Femur (tissue), 1 donor: ENCODE measurements at regions not wholly inside any gene's neighbourhood (a gene's known extent, or its start where the extent isn't known, plus 50 kb on each side); places are given as distances from the start of the nearest gene placed in this dataset.
"Not testable (repeated sequence)": the region's sequence is repeated elsewhere in the genome, so short reads cannot be mapped to it uniquely, and the experiment has no call there.

Source experiments
- DNase-seq: peaks from one replicate; pipeline ENCODE4 v3.0.0-alpha.2; 2017

DNA sequence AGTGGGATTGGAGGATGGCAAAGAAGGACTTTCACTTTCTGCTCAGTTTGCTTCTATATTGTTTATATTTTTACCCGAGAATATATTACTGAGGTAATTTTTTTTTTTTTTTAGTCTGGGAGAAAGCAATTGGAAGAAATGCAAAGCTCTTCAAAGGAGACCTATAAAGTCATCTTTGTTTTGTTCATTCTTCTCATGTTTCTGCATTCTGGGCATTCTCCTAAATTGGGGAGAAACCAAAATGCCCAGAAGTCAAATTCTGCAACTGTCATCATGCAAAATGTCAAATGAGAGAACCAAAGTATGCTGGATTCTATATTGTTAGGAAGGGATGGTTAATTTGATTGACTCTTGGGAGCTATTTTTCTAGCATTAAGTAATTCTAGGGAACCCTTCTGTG, 168.3 kb upstream of the TSC22D2 start:
- no peak for DNase-seq

DNA sequence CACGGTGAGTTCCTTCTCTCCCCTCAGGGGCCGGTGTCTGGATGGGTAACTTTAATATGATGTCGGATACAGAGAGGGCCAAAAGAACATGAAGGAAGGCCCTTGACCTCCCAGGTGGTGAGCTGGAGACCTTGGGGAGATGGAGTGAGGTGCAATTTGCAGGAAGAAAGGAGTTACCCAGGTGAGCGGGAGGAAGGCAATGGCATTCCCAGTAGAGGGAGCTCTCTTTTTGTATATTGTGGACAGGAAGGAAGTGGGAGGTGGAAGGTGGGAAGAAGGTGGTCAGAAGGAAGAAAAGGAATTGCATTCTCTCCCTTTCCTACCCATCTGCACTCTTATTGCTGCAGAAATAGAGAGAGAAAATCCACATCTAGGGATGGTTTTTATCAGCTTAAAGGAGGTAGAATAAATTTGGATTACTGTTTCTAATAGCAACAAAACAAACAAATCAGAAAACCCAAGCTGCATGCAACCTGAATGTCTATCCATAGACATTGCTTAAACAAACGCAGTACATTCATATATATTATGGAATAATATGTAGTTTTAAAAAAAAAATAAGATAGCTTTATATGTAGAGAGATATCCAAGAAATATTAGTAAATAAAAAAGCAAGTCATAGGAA, 169.0 kb upstream of the TSC22D2 start:
- DNase-seq, result no peak

DNA sequence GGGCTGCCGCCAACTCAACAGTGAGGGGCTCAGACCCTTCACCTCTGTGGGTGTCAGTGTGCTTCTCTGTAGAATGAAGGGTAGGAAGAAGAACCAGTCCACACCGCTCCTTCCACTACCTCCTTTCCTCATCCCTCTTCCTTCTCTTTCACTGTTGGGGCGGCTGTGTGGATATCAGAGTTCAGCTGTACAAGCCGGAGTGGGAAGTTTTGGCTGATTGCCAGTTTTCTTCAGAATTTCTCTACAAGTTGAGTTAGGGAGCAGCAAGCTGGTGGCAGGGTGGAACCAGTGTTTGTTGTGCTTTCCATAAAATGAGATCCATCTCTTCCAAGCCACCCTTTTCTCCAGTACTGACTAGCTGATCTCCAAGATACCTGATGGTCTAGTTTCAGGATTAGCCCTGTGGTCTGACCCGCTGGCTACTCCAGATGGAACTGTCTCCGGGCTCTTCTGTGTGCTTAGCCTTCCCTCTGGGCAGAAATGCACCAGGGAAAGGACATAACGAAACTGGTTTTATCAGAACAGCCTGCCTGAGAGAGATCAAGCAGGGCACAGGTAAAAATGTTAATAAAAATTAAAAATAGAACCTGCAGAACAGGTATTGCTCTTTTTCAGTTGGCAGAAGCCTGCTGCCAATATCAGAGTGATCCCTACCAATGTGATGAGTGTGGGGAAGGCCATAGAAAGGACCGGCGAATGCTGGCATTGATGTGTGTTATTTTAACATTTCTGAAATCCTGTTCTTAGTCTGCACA, 169.9 kb upstream of the TSC22D2 start:
- no peak for DNase-seq

DNA sequence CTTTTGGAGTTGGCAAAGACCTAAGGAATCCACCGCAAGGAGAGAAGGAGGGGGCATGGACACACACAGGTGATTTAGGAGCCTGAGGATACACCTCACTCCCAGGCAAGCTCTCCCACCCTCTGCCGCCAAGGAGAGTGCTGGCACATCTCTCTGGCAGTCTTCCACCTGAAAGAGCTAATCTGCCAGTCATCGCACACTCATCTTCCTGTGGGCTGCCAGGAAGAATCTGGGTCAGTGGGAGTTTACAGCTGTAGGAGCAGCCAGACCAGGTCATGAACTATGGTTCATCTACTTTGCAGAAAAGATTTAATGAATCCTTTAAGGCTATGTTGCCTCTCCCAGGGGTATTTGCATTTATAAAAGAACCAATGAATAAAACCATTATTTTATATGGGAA, 170.6 kb upstream of the TSC22D2 start:
- DNase-seq, result no peak

DNA sequence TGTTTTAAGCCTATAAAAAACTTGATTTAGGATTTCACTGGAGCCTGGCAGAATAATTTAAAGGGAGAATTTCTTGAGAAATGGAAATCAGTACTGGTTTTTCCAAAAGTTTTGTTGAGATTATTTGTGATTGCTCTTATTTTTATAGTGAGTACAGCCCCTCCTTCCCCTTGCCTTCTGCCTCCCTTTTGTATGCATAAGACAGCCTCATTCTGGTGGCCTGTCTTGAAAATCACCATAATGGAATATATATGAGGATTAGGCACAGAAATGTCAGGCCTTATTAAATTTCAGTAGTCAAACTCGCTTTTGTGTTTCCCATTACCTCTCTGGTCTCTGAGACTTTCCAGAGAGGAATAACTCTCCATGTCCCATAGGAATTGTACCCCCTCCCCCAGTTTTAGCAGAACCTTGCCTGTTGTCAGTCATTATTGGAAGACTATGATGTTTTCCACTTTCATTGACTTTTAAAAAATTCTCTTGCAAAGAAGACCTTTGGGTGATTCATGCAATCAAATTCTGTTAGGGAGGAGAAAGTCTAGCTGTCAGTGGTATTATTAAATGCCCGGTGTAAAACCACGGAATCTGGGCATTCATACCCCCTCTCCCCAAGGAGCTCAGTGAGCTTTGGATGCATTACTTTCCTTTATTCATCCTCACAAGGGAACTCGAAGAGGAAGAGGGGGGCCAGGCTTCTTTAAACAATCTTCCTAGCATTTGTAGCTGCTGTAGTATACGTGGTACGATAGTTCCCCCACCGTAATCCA, 171.6 kb upstream of the TSC22D2 start:
- DNase-seq, result no peak

DNA sequence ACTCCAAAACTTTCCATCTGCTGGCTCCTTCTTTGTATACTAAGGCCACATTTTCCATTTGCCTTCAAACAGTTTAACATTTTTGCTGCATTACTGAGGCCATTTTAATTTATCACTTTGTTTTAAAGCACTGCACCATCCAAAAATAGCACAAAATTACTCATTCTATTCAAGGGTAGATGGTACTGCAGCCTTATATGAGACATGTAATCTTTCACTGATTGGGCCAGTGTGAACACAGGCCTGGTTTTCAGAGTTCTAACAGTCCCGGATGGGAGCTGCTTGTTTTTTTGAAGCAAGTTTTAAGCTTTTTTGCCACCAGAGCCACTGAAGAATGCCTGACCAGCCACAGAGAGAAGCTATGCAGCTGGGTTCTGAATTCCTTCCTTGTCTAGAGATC, 172.3 kb upstream of the TSC22D2 start:
- DNase-seq, result no peak

DNA sequence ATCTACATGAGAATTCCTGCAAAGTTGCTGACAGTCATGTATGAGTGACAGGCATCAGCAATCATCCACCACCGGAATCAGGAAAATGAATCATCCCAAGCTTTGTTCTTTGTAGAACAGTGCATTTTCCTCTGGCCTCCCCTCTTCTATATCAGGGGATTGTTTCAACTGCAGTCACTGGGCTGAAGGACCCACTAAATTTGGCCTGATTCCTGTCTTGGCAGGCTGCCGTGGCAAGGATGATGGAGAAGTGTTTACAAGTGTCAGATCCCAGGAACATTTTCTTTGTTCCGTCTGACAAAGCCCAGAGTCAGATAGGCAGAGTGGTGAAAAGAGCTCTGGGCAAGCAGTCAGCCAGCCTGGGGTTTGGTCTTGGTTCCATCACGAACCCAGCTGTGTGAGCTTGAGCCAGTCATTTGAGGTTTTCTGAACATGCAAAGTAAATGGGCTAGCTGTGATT, 175.1 kb upstream of the TSC22D2 start:
- DNase-seq, result no peak

DNA sequence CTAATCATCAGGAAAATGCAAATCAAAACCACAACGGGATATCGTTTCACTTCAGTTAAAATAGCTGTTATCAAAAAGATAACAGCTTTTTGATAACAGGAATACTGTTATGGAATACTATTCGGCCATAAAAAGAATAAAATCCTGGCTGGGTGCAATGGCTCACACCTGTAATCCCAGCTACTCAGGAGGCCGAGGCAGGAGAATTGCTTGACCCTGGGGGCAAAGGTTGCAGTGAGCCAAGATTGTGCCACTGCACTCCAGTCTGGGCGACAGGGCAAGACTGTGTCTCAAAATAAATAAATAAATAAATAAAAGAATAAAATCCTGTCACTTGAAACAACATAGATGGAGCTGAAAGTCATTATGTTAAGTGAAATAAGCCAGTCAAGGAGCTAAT, 178.1 kb upstream of the TSC22D2 start:
- DNase-seq, result no peak

DNA sequence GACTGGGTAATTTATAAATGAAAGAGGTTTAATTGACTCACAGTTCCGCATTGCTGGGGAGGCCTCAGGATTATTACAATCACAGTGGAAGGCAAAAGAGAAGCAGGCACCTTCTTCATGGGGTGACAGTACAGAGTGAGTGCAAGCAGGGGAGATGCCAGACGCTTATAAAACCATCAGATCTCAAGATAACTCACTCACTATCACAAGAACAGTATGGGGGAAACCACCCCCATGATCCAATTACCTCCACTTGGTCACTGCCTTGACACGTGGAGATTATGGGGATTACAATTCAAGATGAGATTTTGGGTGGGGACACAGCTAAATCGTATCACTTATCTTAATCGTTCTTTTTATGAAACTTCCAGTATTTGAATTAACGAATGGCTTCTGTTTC, 179.5 kb upstream of the TSC22D2 start:
- DNase-seq, result not testable (repeated sequence)

DNA sequence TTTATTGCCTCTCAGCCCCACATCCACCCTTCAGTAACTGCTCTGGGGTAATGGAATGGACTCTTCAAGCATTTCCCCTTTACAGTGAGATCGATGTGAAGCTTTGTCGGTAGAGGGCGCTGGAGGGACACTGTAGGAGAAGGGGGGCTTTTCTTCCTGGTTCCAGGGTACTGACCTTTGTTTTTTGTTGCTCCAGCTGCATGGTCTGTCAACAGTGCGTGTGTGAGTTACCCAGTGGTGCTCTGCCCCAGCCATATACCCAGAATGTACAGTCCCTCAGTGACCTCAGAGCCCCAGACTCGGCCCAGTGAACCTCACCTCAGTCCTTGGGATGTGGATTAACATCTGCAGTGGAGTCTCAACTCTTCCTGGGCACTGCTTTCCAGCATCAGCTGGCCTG, 180.3 kb upstream of the TSC22D2 start:
- DNase-seq, result peak; percentile 75

DNA sequence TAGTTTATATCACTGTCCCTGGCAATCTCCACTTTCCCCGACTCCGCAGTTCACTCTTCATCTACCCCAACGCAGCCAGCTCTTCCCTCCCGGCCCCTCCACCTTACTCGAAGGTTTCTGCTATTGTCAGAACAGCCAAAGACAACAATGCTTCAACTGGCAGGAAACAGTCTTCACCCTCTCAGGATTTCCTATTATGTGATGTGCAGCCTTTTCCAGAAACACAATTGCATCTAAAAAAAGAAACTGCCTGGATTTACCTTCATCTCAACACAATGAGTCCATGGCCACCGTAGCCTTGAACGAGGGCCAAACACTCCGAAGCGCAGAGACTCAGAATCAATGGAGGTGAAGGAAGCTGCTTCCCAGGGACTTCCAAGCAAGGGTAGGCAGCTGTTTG, 182.1 kb upstream of the TSC22D2 start:
- no peak for DNase-seq

DNA sequence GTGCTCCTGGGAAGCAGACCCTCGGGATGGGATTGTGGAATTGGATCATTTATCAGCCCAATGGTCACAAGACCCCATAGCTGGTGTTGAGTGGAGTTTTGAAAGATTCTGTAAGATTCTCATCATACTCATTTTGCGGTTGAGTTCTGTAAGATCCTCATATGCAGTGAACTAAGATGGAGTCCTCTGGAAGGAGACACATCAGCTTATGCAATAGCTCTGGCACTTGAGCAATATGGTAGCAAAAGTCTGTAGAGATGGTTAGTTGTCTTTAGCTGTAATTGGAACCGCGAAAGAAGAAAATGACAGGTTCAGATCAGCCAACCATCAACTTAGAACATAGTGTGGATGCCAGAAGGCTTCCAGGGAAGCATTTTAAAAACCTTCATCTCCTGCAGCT, 184.5 kb upstream of the TSC22D2 start:
- DNase-seq, result no peak

DNA sequence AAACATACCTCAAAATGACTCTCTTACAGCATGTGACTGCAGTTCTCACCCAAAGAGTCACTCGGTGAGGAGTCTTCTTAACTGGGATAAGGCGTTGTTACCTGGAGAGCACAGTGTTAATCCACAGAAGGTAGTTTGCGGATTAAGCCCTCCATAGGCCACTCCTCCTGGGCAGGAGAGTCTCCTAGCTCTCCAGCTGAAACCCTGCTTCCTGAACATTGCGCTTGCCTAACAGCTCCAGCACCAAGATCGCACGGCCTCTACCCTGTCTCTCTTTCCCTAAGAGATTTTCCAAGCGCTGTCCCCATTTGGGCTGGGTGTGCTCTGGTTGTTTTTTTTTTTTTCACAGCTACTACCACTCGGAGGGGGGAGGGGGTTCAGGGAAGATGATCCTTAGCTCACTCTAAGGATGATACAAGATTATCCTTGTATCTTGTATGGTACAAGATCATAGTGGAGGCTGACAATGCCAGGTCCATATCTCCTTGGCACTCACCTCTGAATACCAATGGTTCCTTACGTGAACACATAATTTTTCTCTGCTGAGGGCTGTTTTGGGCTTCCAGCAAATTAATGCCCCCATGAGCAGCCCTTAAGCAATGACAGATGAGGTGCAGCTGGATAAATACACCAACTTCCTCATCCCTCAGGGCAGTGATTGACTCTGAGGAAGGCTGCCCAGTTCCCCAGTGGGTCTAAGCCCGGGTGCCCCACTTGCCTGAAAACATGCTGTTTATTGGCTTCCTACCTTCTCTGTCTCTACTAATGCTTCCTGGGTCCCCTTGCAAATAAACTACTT, 185.2 kb upstream of the TSC22D2 start:
- DNase-seq, result no peak

DNA sequence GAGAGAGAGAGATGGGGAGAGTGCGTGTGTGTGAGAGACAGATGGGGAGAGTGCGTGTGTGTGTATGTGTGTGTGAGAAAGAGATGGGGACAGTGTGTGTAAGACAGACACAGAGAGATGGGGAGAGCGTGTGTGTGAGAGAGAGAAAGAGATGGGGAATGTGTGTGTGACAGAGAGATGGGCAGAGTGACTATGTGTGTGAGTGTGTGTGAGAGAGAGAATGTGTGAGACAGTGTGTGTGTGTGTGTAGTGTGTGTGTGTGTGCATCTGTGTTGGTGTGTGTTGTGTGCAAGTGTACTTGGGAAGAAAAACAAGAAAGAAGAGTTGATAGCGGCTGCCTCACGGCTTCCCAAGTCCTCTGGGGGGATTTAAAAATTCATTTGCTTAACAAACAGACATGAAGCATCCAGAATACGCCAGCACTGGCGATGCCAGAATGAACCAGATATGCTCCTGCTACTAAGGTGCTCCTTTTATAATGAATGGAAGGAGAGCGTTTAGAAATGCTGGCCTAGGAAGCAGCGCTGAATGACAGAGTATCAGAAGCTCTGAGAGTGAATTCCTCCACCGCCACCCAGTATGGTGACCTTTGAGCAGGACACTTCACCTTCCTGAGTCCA, 186.1 kb upstream of the TSC22D2 start:
- no peak for DNase-seq

DNA sequence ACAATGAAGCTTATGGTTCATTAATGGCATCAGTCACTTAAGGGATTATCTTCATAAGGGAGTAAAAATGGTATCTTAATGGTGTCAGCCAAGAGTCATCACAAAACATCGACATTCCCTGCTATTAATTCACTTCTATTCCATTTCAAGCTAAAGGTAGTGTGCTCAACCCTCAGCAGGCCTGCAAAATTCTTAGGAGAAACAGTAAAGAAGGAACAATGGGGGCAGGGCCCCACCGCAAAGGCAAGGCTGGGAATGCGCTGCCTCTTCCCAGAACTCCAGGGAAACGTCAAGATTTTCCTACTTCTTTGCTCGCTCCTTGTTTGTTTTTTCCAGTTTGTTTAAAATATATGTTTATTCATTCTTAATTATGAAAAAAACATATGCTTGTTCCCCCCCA, 187.3 kb upstream of the TSC22D2 start:
- DNase-seq, result no peak

DNA sequence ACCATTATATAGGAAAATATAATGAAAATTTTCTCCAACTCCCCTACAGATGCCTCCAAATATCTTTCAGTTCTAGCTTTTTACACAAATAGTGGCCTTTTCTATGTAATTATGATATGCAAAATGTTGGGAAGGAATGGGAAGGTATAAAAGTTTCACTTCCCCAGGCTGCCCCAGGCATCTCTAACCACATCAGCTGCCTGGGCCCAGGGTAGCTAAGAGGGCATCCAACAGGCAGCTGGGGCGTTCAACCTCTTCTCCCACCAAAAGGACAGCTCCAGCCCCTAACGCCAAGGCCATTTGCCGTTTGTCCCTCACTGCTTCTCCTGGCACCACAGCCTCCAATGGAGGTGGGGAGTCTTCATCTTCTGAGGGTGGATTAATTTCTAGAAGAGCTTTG, 188.1 kb upstream of the TSC22D2 start:
- no peak for DNase-seq

DNA sequence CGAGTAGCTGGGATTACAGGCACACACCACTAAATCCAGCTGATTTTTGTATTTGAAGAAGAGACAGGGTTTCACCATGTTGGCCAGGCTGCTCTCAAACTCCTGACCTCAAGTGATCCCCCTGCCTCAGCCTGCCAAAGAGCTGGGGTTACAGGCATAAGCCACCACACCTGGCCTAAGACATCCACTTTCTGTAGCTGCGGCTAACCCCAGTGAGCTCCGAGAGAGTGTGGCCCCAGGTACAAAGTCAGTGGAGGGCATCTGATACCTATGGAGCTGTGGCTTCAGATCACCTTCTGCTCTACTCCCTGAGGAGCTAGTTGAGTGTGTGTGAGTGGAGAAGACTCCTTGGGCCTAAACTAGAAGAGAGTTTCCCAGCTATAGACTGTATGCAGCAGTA, 189.3 kb upstream of the TSC22D2 start:
- DNase-seq, result no peak

DNA sequence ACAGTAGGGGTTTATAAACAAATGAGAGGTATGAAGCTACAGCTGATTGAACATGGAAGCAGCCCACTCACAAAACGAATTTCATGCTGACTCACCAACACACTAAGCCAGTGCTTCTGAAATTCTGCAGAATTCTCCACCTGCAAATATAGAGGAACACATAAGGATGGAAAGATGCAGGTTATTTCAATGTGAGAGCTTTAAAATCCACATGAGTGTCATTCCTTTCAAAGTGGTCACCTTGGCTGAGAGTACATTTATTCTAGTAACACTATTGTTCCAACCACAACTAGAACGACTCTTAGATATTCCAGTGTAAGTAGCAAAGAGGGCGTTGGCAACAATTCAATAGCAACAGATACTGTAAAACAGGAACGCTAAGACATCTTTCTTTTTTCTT, 189.9 kb upstream of the TSC22D2 start:
- DNase-seq, result no peak

DNA sequence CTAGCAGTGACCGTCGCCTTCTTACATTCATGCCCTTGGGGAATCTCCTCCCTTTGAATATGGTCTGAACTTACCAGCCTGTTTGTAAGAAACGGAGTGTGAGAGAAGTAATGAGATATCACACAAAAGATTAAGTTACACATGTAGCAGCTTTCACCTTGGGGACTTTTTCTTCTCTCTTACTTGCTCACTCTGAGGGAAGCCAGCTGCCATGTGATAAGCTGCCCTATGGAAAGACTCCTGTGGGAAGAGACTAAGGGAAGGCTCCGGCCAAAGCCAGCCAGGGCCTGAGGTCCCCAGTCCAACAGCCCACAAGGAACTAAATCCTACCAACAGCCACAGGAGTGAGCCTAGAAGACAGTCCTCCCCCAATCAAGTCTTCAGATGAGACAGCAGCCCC, 190.4 kb upstream of the TSC22D2 start:
- no peak for DNase-seq

DNA sequence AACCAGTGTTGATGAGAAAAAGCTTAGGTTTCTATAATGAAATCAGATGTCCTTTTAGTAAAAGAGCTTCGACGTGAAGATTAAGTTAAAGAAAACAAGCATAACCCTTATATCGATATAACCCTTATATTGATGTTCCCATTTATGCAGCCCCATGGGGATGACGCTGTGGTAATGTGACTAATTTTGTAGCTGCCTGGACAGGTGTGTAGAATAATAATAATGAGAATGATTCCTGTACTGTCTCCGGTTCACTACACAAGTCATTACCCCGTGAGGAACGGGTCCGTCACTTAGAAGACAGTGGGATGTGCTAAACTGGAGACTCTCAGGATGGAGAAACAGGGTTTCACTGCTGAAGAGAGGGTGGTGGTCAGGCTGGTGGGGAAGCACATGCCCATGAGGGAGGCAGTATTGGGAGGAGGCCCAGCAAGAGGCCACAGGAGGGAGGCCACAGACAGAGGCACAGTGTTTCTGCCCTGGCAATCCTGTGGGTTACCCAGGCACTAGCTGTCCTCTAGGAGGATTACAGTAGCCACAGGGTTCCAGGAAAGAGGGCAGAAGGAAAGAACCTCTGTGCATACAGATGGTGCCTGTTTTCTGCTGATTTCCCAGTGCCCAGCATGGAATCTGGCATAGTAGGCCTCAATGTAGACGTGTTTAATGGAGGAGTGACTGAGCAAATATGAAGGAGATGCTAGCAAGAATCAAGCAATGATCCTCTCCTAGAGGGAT, 191.1 kb upstream of the TSC22D2 start:
- no peak for DNase-seq

DNA sequence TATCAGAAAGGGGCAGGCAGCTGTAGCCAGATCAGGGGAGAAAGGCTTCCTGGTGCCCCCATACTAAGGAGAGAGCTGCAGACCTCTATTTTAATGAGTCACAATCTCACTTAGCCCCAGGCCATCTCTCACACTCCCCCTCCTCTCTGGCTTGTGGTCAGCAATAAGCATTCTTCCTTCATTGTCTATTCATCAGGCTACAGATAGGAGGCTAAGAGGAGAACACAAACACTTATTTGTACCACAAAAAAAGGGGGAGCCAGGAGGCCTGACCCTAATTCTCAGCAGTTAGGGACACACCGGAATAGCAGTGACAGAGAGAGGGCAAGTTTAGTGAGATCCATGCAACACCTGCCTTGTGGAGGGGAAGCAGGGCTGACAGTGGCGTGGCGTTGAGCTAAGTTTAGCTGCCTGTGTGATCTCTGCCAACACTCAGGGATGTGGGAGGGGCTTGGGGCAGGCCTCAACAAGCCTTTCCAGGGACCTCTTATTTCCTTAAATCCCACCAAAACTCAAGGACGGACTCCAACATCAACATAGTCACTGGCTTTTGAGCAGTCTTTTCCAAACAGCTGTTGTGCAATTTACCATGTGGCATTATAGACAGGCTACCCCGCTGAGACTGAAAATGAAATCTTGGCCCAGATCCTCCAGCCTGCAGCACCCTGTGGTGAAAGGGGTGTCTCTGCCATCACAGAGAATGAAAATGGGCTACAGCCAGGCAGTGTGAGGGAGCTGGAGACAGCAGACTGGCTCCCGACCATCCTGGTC, 191.9 kb upstream of the TSC22D2 start:
- DNase-seq, result peak; percentile 85
